ENCODE measurements at regions not wholly inside any gene's neighbourhood (a gene's known extent, or its start where the extent isn't known, plus 50 kb on each side); places are given as distances from the start of the nearest gene placed in this dataset.

GRCh38 chr3:23078735-23079134 lies 124.4 kb upstream of the UBE2E2 start:
- no peak for DNase-seq

GRCh38 chr3:23079976-23080375 lies 123.2 kb upstream of the UBE2E2 start:
- no peak for DNase-seq

- DNase-seq: no peak
These were observed 119.4 kb upstream of the UBE2E2 start for GRCh38 chr3:23083701-23084100.

GRCh38 chr3:23084367-23084766 lies 118.8 kb upstream of the UBE2E2 start:
- no peak for DNase-seq

- DNase-seq: no peak
These were observed 117.9 kb upstream of the UBE2E2 start for GRCh38 chr3:23085261-23085660.

GRCh38 chr3:23086331-23086730 lies 116.8 kb upstream of the UBE2E2 start:
- DNase-seq: no peak

GRCh38 chr3:23086831-23087230 lies 116.3 kb upstream of the UBE2E2 start:
- DNase-seq: no peak

- no peak for DNase-seq
These were observed 108.7 kb upstream of the UBE2E2 start for GRCh38 chr3:23094412-23094811.

- no peak for DNase-seq
These were observed 108.2 kb upstream of the UBE2E2 start for GRCh38 chr3:23094890-23095462.

GRCh38 chr3:23096041-23096440 lies 107.1 kb upstream of the UBE2E2 start:
- DNase-seq: no peak

GRCh38 chr3:23099021-23099420 lies 104.1 kb upstream of the UBE2E2 start:
- DNase-seq: no peak

- DNase-seq: no peak
These were observed 103.5 kb upstream of the UBE2E2 start for GRCh38 chr3:23099677-23100076.

- DNase-seq: no peak
These were observed 103.0 kb upstream of the UBE2E2 start for GRCh38 chr3:23100106-23100505.

- no peak for DNase-seq
These were observed 99.4 kb upstream of the UBE2E2 start for GRCh38 chr3:23103764-23104163.

- DNase-seq: no peak
These were observed 98.1 kb upstream of the UBE2E2 start for GRCh38 chr3:23105048-23105447.

GRCh38 chr3:23106666-23107065 lies 96.5 kb upstream of the UBE2E2 start:
- peak in 1 of 2 experiments; percentile 46 for DNase-seq

GRCh38 chr3:23107221-23107620 lies 95.9 kb upstream of the UBE2E2 start:
- no peak for DNase-seq

- DNase-seq: no peak
These were observed 94.6 kb upstream of the UBE2E2 start for GRCh38 chr3:23108451-23109057.

GRCh38 chr3:23111286-23111685 lies 91.8 kb upstream of the UBE2E2 start:
- DNase-seq: no peak

- DNase-seq: no peak
These were observed 91.3 kb upstream of the UBE2E2 start for GRCh38 chr3:23111797-23112196.

- no peak for DNase-seq
These were observed 90.6 kb upstream of the UBE2E2 start for GRCh38 chr3:23112491-23112890.

GRCh38 chr3:23113455-23114171 lies 89.5 kb upstream of the UBE2E2 start:
- DNase-seq: peak in 1 of 2 experiments; percentile 56

GRCh38 chr3:23114432-23114831 lies 88.7 kb upstream of the UBE2E2 start:
- peak in 1 of 2 experiments; percentile 83 for DNase-seq

- no peak for DNase-seq
These were observed 87.8 kb upstream of the UBE2E2 start for GRCh38 chr3:23115171-23115877.

Data from NCI-H524 (cell line).